Nephron progenitor cell (in vitro differentiated cells): ENCODE measurements at regions not wholly inside any gene's neighbourhood (a gene's known extent, or its start where the extent isn't known, plus 50 kb on each side); places are given as distances from the start of the nearest gene placed in this dataset.

Source experiments
- DNase-seq: peaks from one replicate; pipeline ENCODE4 v3.0.0; 2021
- H3K27ac Mint-ChIP-seq: 2 replicates; pipeline ENCODE4 v1.8.0; 2021; ENCODE audit warnings: mild to moderate bottlenecking, moderate library complexity, mixed read lengths
- H3K27me3 Mint-ChIP-seq: 2 replicates; pipeline ENCODE4 v1.8.0; 2021; ENCODE audit warnings: mild to moderate bottlenecking, low read depth, mixed read lengths; ENCODE audit not compliant: poor library complexity
- H3K36me3 Mint-ChIP-seq: 2 replicates; pipeline ENCODE4 v1.8.0; 2021; ENCODE audit warnings: low read depth, mixed read lengths
- H3K4me1 Mint-ChIP-seq: 2 replicates; pipeline ENCODE4 v1.8.0; 2021; ENCODE audit warnings: mixed read lengths
- H3K4me3 Mint-ChIP-seq: 2 replicates; pipeline ENCODE4 v1.8.0; 2021; ENCODE audit warnings: mild to moderate bottlenecking, moderate library complexity, mixed read lengths
- H3K9me3 Mint-ChIP-seq: 2 replicates; pipeline ENCODE4 v1.8.0; 2021; ENCODE audit warnings: mild to moderate bottlenecking, moderate library complexity, mixed read lengths
- TF ChIP-seq, protein P1 (sequence below): fragments of 200-600 bp; sonication (generic); IDR thresholded peaks from 2 replicates; pipeline ENCODE4 v1.5.0; 2021; ENCODE audit warnings: antibody characterized with exemption

DNA sequence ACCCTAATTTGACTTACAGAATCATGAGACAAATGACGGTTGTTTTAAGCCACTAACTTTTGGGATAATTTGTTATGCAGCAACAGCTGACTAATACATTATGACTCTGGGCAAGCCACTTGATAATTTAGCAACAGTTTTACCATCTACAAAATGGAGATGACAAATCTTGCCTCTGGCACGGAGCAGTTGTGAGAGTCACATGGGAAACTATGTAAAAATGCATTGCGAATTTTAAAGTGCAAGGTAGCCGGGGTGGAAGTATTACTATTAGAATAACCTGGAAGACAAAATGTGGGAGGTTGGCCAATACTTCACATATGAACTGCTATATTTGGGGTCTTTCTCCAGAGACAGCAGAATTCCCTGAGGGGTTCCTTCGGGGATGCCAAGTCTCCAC, 328.7 kb downstream of the CTTN start:
- peaks cover 23% of the 10 kb centered on the region for H3K27me3 Mint-ChIP-seq
- TF ChIP-seq, protein P1, sequence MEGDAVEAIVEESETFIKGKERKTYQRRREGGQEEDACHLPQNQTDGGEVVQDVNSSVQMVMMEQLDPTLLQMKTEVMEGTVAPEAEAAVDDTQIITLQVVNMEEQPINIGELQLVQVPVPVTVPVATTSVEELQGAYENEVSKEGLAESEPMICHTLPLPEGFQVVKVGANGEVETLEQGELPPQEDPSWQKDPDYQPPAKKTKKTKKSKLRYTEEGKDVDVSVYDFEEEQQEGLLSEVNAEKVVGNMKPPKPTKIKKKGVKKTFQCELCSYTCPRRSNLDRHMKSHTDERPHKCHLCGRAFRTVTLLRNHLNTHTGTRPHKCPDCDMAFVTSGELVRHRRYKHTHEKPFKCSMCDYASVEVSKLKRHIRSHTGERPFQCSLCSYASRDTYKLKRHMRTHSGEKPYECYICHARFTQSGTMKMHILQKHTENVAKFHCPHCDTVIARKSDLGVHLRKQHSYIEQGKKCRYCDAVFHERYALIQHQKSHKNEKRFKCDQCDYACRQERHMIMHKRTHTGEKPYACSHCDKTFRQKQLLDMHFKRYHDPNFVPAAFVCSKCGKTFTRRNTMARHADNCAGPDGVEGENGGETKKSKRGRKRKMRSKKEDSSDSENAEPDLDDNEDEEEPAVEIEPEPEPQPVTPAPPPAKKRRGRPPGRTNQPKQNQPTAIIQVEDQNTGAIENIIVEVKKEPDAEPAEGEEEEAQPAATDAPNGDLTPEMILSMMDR = no peak
- H3K36me3 Mint-ChIP-seq = no peaks in the 10 kb centered on the region
- no peak for DNase-seq
- H3K27ac Mint-ChIP-seq = no peak overlapping the region
- no peaks in the 10 kb centered on the region for H3K9me3 Mint-ChIP-seq
- no peak overlapping the region for H3K4me3 Mint-ChIP-seq
- H3K4me1 Mint-ChIP-seq = peaks cover 29% of the 10 kb centered on the region

DNA sequence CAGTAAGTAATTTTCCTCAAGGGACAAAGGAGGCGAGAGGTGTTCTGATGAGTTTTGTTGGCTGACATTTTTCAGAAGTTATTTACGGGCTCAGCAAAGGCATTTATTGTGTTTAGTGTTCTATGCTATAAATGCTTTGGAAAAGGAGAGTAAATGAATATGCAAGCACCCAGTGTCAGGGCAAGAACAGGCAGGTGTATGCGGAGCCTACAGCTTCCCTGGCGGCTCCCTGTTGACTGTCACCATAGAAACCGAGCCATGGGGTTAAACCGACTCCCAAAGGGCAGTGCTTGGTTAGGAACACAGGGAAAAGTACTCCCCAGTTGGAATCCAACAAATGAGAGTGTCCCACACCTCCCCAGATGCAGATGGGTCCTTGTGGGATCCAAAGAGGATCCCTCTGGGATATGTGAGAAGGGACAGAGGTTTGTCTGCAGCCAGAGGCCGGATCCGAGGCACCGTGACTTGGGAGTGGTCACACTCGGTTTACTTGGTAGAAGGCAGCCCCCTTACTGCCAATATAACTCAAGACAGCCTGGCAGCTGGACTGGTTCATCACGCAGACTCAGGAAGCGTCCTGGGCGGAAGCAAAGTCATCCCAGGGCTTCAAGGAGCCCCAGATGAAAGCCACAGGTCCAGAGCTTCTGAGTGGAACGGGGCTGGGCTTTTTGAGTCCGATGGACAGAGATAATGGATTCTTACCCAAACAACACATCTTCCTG, 329.7 kb downstream of the CTTN start:
- Mint-ChIP-seq H3K27me3 (peaks cover 15% of the 10 kb centered on the region), H3K27ac (no peak overlapping the region), H3K9me3 (no peaks in the 10 kb centered on the region), H3K36me3 (no peaks in the 10 kb centered on the region), H3K4me1 (peaks cover 29% of the 10 kb centered on the region), H3K4me3 (no peak overlapping the region)
- TF ChIP-seq, protein P1 = no peak
- DNase-seq = no peak

DNA sequence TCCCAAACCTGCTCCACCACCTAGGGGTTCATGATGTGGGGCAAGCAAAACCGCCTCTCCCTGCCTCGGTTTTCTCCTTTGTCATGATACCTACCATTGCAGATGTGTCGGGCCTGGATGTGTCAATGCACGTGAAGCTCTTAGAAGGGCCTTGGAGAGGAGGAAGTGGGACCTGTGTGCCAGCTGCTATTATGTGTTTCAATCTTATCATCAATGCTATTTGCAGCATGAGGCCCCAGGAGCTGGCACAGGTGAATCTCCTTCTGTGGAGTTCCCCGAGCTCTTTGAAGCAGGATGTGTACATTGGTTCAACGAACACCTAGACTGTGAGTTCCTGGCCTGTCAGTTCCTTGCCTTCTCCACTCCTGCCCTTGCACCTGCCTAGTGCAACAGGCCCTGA, 331.6 kb downstream of the CTTN start:
- DNase-seq = no peak
- no peak overlapping the region for H3K27ac Mint-ChIP-seq
- no peaks in the 10 kb centered on the region for H3K9me3 Mint-ChIP-seq
- H3K4me1 Mint-ChIP-seq = peaks cover 28% of the 10 kb centered on the region
- TF ChIP-seq, protein P1 = no peak
- H3K4me3 Mint-ChIP-seq = no peak overlapping the region
- H3K27me3 Mint-ChIP-seq = peaks cover 7% of the 10 kb centered on the region
- no peaks in the 10 kb centered on the region for H3K36me3 Mint-ChIP-seq

DNA sequence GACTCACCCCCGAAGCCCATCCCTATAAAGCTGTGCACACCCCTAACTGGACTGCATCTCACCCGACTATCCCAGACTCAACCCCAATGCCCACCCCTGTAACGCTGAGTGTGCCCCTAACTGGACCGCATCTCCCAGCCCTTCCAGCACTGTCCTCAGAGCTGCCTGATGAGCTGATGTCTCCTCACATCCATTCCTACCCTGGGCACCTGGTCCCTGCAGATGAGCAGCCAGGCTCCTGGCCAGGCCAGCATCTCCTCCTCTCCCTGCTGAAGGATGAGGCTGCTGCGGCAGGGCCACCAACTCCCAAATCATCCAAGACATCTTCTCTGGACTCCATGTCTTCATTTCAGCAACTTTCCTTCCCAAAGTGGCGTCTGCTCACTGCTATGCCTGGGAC, 332.1 kb downstream of the CTTN start:
- Mint-ChIP-seq H3K27me3 (peaks cover 7% of the 10 kb centered on the region), H3K36me3 (no peaks in the 10 kb centered on the region), H3K9me3 (no peaks in the 10 kb centered on the region), H3K27ac (no peak overlapping the region), H3K4me3 (no peak overlapping the region), H3K4me1 (peaks cover 24% of the 10 kb centered on the region)
- no peak for DNase-seq
- TF ChIP-seq, protein P1 = no peak

DNA sequence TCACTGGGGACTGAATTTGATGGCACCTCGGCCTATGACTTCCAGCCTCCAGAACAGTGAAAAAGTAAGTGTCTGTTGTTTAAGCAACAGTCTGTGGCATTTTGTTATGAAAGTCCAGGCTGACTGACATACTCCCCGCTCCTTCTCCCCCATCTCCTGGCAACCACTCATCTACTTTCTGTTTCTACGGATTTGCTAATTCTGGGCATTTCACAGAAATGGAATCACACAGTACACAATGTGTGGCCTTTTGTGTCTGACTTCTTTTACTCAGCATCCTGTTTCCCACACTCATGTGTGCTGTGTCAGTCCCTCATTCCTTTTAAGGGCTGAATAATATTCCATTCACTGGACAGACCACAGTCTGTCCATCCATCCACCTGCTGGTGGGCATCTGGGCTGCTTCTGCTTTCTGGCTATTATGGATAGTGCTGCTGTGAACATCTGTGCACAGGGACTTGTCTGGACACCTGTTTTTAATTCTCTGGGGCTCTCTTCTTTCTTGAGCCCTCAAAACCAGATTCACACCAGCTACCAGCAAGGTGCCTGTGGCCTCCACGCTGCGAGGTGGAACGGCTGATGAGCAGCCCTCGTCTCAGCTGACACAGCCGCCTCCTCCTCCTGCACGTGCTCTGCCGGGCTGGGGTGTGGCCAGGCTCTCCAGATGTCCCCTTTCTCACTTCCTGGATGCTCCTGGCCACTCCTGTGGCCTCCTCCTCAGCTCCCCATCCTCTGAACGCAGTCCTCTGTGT, 333.1 kb downstream of the CTTN start:
- no peaks in the 10 kb centered on the region for H3K36me3 Mint-ChIP-seq
- TF ChIP-seq, protein P1 = no peak
- no peak overlapping the region for H3K4me3 Mint-ChIP-seq
- H3K9me3 Mint-ChIP-seq = no peaks in the 10 kb centered on the region
- no peak overlapping the region for H3K27ac Mint-ChIP-seq
- H3K4me1 Mint-ChIP-seq = peaks cover 14% of the 10 kb centered on the region
- no peak for DNase-seq
- peaks cover 4% of the 10 kb centered on the region for H3K27me3 Mint-ChIP-seq
